HCT116 (cell line): ENCODE measurements at regions not wholly inside any gene's neighbourhood (a gene's known extent, or its start where the extent isn't known, plus 50 kb on each side); places are given as distances from the start of the nearest gene placed in this dataset.

ENCODE experiments used
- EZH2 ChIP-seq: fragments of 200-600 bp; sonication (generic); IDR thresholded peaks from 2 replicates; pipeline ENCODE4 v1.6.1; 2017; ENCODE audit warnings: antibody characterized with exemption, mixed run types
- SRF ChIP-seq: IDR thresholded peaks from 2 replicates; pipeline ENCODE4 v1.6.1; 2012; ENCODE audit warnings: low read depth
- TF ChIP-seq, protein P1 (sequence below), 3 experiments: fragments of 200-600 bp in 1 of 3; sonication (generic) in 1 of 3; IDR thresholded peaks in 2 of 3; conservative IDR thresholded peaks in 1 of 3; 2 replicates each; pipeline ENCODE4 v1.5.1; 2012 to 2017; ENCODE audit warnings: low read depth in 2 of 3, low read length in 2 of 3, antibody characterized with exemption in 1 of 3, borderline replicate concordance in 1 of 3, control low read depth in 1 of 3, mild to moderate bottlenecking in 1 of 3, mixed read lengths in 1 of 3, mixed run types in 1 of 3, moderate library complexity in 1 of 3; ENCODE audit not compliant: insufficient read depth in 1 of 3

DNA sequence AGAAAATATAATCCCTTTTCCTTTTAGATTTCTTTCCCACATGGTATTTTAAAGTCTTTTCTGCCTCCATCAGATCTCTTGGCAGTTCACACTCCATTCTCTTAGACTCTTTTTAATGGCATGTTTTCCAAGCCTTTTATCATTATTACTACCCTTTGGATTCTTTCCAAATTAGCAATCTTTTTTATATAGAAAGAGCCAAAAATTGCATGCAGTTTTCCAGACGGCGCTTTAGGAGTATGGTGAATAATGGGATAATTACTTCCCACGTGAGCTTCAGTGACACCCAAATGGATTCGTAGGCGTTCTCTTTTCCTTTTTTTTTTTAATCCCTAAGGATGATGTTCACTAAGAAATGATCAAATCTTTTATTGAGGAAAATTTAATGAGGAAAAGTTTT lies 354.8 kb upstream of the DNAJC19 start:
- TF ChIP-seq SRF (no peak), EZH2 (no peak)
- TF ChIP-seq, protein P1, sequence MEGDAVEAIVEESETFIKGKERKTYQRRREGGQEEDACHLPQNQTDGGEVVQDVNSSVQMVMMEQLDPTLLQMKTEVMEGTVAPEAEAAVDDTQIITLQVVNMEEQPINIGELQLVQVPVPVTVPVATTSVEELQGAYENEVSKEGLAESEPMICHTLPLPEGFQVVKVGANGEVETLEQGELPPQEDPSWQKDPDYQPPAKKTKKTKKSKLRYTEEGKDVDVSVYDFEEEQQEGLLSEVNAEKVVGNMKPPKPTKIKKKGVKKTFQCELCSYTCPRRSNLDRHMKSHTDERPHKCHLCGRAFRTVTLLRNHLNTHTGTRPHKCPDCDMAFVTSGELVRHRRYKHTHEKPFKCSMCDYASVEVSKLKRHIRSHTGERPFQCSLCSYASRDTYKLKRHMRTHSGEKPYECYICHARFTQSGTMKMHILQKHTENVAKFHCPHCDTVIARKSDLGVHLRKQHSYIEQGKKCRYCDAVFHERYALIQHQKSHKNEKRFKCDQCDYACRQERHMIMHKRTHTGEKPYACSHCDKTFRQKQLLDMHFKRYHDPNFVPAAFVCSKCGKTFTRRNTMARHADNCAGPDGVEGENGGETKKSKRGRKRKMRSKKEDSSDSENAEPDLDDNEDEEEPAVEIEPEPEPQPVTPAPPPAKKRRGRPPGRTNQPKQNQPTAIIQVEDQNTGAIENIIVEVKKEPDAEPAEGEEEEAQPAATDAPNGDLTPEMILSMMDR (IDR thresholded peaks at IDR 0.05 in 2 of 3, conservative IDR thresholded peaks at IDR 0.05 in 1 of 3; ENCODE audit: borderline replicate concordance in 1 of 3, insufficient read depth in 1 of 3, low read depth in 2 of 3, low read length in 2 of 3), result no peak
